Gastroesophageal sphincter (tissue), 3 donors: ENCODE measurements at regions not wholly inside any gene's neighbourhood (a gene's known extent, or its start where the extent isn't known, plus 50 kb on each side); places are given as distances from the start of the nearest gene placed in this dataset.

Experiments
- EP300 ChIP-seq: sonication (generic); formaldehyde crosslinking; IDR thresholded peaks from one replicate; pipeline ENCODE4 v1.6.1; 2017; ENCODE audit warnings: antibody characterized with exemption, mild to moderate bottlenecking
- POLR2A ChIP-seq, 2 donors: fragments of 450-650 bp; IDR thresholded peaks; one replicate each; pipeline ENCODE4 v1.6.1; 2017; ENCODE audit warnings: antibody characterized with exemption in 2 of 2, mild to moderate bottlenecking in 2 of 2, moderate library complexity in 1 of 2
- TF ChIP-seq, protein P1 (sequence below), 4 experiments: fragments of 200-600 bp in 2 of 4; fragments of 450-650 bp in 2 of 4; sonication (generic) in 1 of 4; IDR thresholded peaks; one replicate each; pipeline ENCODE4 v1.5.1; 2017 to 2019; ENCODE audit warnings: antibody characterized with exemption in 4 of 4, mild to moderate bottlenecking in 2 of 4, moderate library complexity in 2 of 4

DNA sequence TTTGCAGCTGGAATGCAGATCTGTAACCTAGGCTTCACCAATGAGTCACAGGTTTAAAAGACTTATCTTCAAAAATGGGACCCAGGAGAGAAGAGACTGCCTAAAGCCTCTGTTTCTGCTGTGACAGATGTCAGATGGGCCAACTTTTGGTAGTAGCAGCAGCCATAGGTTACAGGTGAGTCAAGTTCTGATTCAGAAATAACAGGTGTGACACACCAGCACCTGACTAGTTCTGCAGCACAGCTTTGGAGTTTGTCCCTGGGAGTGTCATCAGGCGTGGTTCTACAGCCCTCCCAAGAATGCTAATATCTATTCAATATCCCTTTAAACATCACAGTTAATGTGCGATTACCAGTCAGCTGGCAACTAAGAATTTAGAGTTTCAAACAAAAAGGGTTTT is 121.9 kb upstream of the BTN3A2 start:
- no peak for TF ChIP-seq EP300
- TF ChIP-seq, protein P1, sequence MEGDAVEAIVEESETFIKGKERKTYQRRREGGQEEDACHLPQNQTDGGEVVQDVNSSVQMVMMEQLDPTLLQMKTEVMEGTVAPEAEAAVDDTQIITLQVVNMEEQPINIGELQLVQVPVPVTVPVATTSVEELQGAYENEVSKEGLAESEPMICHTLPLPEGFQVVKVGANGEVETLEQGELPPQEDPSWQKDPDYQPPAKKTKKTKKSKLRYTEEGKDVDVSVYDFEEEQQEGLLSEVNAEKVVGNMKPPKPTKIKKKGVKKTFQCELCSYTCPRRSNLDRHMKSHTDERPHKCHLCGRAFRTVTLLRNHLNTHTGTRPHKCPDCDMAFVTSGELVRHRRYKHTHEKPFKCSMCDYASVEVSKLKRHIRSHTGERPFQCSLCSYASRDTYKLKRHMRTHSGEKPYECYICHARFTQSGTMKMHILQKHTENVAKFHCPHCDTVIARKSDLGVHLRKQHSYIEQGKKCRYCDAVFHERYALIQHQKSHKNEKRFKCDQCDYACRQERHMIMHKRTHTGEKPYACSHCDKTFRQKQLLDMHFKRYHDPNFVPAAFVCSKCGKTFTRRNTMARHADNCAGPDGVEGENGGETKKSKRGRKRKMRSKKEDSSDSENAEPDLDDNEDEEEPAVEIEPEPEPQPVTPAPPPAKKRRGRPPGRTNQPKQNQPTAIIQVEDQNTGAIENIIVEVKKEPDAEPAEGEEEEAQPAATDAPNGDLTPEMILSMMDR (IDR thresholded peaks at IDR 0.05), result no peak
- no peak for TF ChIP-seq POLR2A (IDR thresholded peaks at IDR 0.05)
